Spleen (tissue), 11 donors: ENCODE measurements at regions not wholly inside any gene's neighbourhood (a gene's known extent, or its start where the extent isn't known, plus 50 kb on each side); places are given as distances from the start of the nearest gene placed in this dataset.

ENCODE experiments used
- DNase-seq: peaks from one replicate; pipeline ENCODE4 v3.0.0-alpha.2; 2020
- H3K27ac ChIP-seq, 8 donors: fragments of 200-600 bp; sonication (generic) in 7 of 8; 1 replicate in 4 of 8; 2 replicates in 4 of 8; pipeline versions ENCODE4 v1.5.0 to v1.8.0; 2016 to 2021; ENCODE audit warnings: inconsistent platforms in 4 of 8, mild to moderate bottlenecking in 4 of 8, moderate library complexity in 1 of 8
- H3K27me3 ChIP-seq, 7 donors: fragments of 200-600 bp; sonication (generic) in 6 of 7; replicated peaks in 1 of 7; 1 replicate in 4 of 7; 2 replicates in 3 of 7; pipeline versions ENCODE4 v1.5.0 to v1.8.0; 2016 to 2021; ENCODE audit warnings: inconsistent platforms in 3 of 7, mild to moderate bottlenecking in 1 of 7
- H3K36me3 ChIP-seq, 6 donors: fragments of 200-600 bp; sonication (generic) in 5 of 6; 1 replicate in 4 of 6; 2 replicates in 2 of 6; pipeline versions ENCODE4 v1.5.0 to v1.8.0; 2016 to 2021; ENCODE audit warnings: inconsistent platforms in 2 of 6
- H3K4me1 ChIP-seq, 6 donors: fragments of 200-600 bp; sonication (generic) in 5 of 6; 1 replicate in 3 of 6; 2 replicates in 3 of 6; pipeline versions ENCODE4 v1.5.0 to v1.8.0; 2016 to 2021; ENCODE audit warnings: inconsistent platforms in 3 of 6
- H3K4me3 ChIP-seq, 8 donors: fragments of 200-600 bp; sonication (generic) in 7 of 8; 1 replicate in 4 of 8; 2 replicates in 4 of 8; pipeline versions ENCODE4 v1.5.0 to v1.8.0; 2016 to 2021; ENCODE audit warnings: inconsistent platforms in 4 of 8, mild to moderate bottlenecking in 4 of 8, moderate library complexity in 2 of 8
- H3K9me3 ChIP-seq, 8 donors: fragments of 200-600 bp; sonication (generic) in 7 of 8; 1 replicate in 4 of 8; 2 replicates in 4 of 8; pipeline versions ENCODE4 v1.5.0 to v1.8.0; 2016 to 2021; ENCODE audit warnings: inconsistent platforms in 4 of 8
- CTCF ChIP-seq, 11 experiments: fragments of 200-600 bp in 7 of 11; fragments of 450-650 bp in 4 of 11; sonication (generic) in 4 of 11; IDR thresholded peaks in 8 of 11; conservative IDR thresholded peaks in 3 of 11; 1 replicate in 7 of 11; 2 replicates in 4 of 11; pipeline versions ENCODE4 v1.4.0 to v1.8.0; 2016 to 2021; ENCODE audit warnings: antibody characterized with exemption in 11 of 11, inconsistent platforms in 4 of 11, mild to moderate bottlenecking in 1 of 11
- POLR2A ChIP-seq, 3 donors: fragments of 450-650 bp; IDR thresholded peaks; one replicate each; pipeline ENCODE4 v1.5.1; 2017; ENCODE audit warnings: antibody characterized with exemption in 3 of 3, mild to moderate bottlenecking in 1 of 3
- POLR2AphosphoS5 ChIP-seq, 3 donors: sonication (generic); formaldehyde crosslinking; IDR thresholded peaks; one replicate each; pipeline ENCODE4 v1.5.1; 2017; ENCODE audit warnings: antibody characterized with exemption in 3 of 3
- WGBS, 5 donors: extraction: QIAGEN DNeasy Blood & Tissue Kit in 3 of 5; methylation state at CpG; one replicate each; pipeline versions ENCODE4 v1.1.5 to v1.1.7; 2013 to 2018; 5-methylcytosine and 5-hydroxymethylcytosine counted together
- intact Hi-C: fragments of 100-400 bp; cut with DNase I; formaldehyde crosslinking; loops from one replicate; pipeline ENCODE4 v1.15.0; 2023; ENCODE audit warnings: low total_unique reads
- donor health status: healthy with polysubstance abuse.
- donor health status: DM: no; HTN: no; CAD: no; lungs with moderate emphysema.
- donor health status: DM: no; HTN: no; CAD: no.
- donor health status: Bipolar disorder and iron deficiency.
- donor health status: healthy.
- donor health status: DM: no; HTN: no; CAD: no.
- donor health status: DM: yes; HTN: yes; CAD: no.

- intact Hi-C loops: no loop called here
- WGBS, 5 donors: 55 to 63% (median 60%) methylated on average over 3 of the region's 3 CpGs
- H3K4me1 ChIP-seq: no peaks in the 10 kb centered on the region
- H3K9me3 ChIP-seq: no peaks in the 10 kb centered on the region
- no peaks in the 10 kb centered on the region for H3K36me3 ChIP-seq
- H3K27me3 ChIP-seq: no peaks in the 10 kb centered on the region
- H3K27ac ChIP-seq: no peak overlapping the region
- no peak overlapping the region for H3K4me3 ChIP-seq
- TF ChIP-seq CTCF (IDR thresholded peaks at IDR 0.05 in 8 of 11, conservative IDR thresholded peaks at IDR 0.05 in 3 of 11): no peak
- TF ChIP-seq POLR2A (IDR thresholded peaks at IDR 0.05): no peak
- TF ChIP-seq POLR2AphosphoS5 (IDR thresholded peaks at IDR 0.05): no peak
- no peak for DNase-seq
Observed at GRCh38 chr7:122217125-122217524, 73.1 kb upstream of the AASS start.

- no peaks in the 10 kb centered on the region for H3K27me3 ChIP-seq
- H3K36me3 ChIP-seq: no peaks in the 10 kb centered on the region
- H3K4me3 ChIP-seq: no peak overlapping the region
- no peak overlapping the region for H3K27ac ChIP-seq
- peaks cover 0 to 3% (median 0%) of the 10 kb centered on the region in 8 donors for H3K9me3 ChIP-seq
- DNase-seq: no peak
- TF ChIP-seq CTCF (IDR thresholded peaks at IDR 0.05 in 8 of 11, conservative IDR thresholded peaks at IDR 0.05 in 3 of 11): no peak
- no peak for TF ChIP-seq POLR2AphosphoS5 (IDR thresholded peaks at IDR 0.05)
- no peak for TF ChIP-seq POLR2A (IDR thresholded peaks at IDR 0.05)
- intact Hi-C loops: no loop called here
- H3K4me1 ChIP-seq: no peaks in the 10 kb centered on the region
- 44 to 74% (median 70%) methylated on average over 1 of the region's 1 CpG for WGBS, 5 donors
Observed at GRCh38 chr7:122212754-122213153, 68.7 kb upstream of the AASS start.

DNA sequence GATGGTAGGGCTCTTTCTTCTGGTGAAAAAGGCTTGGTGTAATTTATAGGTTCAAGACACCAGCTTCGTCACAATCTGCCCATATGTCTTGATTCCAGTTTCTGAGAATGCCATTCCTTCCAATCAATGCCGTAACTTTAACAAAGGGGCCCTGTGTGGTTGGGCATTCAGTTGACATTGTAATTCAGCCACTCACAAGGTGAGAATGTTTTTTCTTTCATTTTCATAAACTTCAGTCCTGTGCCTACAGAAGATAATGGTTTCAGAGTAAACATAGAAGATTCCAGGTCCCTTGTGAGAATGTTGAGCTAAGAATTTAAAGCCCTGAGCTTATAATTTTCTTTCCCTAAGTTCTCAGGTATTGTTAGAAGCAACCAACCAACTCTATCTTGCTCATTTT, 67.3 kb upstream of the AASS start:
- Histone ChIP-seq H3K4me3 (no peak overlapping the region), H3K9me3 (peaks cover 0 to 17% (median 12%) of the 10 kb centered on the region in 8 donors), H3K36me3 (no peaks in the 10 kb centered on the region), H3K27me3 (no peaks in the 10 kb centered on the region), H3K27ac (no peak overlapping the region), H3K4me1 (no peaks in the 10 kb centered on the region)
- WGBS, 5 donors: 71 to 91% (median 86%) methylated on average over 2 of the region's 2 CpGs
- intact Hi-C loops: no loop called here
- no peak for DNase-seq
- TF ChIP-seq POLR2A (IDR thresholded peaks at IDR 0.05): no peak
- no peak for TF ChIP-seq CTCF (IDR thresholded peaks at IDR 0.05 in 8 of 11, conservative IDR thresholded peaks at IDR 0.05 in 3 of 11)
- no peak for TF ChIP-seq POLR2AphosphoS5 (IDR thresholded peaks at IDR 0.05)

GRCh38 chr7:122206985-122207384, 62.9 kb upstream of the AASS start:
- WGBS, 5 donors: 73 to 91% (median 84%) methylated on average over 1 of the region's 1 CpG
- H3K27me3 ChIP-seq: no peaks in the 10 kb centered on the region

More at GRCh38 chr7:122206985-122207384, 62.9 kb upstream of the AASS start:
- Histone ChIP-seq H3K27ac (no peak overlapping the region), H3K4me3 (no peak overlapping the region), H3K4me1 (no peaks in the 10 kb centered on the region), H3K9me3 (peaks cover 0 to 21% (median 16%) of the 10 kb centered on the region in 8 donors), H3K36me3 (no peaks in the 10 kb centered on the region)
- no peak for DNase-seq
- TF ChIP-seq CTCF (IDR thresholded peaks at IDR 0.05 in 8 of 11, conservative IDR thresholded peaks at IDR 0.05 in 3 of 11) (no peak), POLR2AphosphoS5 (IDR thresholded peaks at IDR 0.05) (no peak), POLR2A (IDR thresholded peaks at IDR 0.05) (no peak)
- intact Hi-C loops: no loop called here
